IMR-90 (cell line): ENCODE measurements at regions not wholly inside any gene's neighbourhood (a gene's known extent, or its start where the extent isn't known, plus 50 kb on each side); places are given as distances from the start of the nearest gene placed in this dataset.

Experiments used
- ATAC-seq: fragments of 200-7000 bp; cut with Tn5 transposase; 2 replicates; pipeline ENCODE4 v1.9.1; 2020; ENCODE audit warnings: low read depth, mild to moderate bottlenecking, moderate library complexity
- BruUV-seq: library from RNA; stranded (reverse); fragments of 400-500 nt; replicated peaks from 2 replicates; lab custom pipeline; 2021; lab: Mats Ljungman, UMichigan
- CTCF ChIA-PET: fragments of 300-600 bp; formaldehyde crosslinking; extraction: SDS; loops from one replicate; lab custom pipeline; 2021; ENCODE audit warnings: antibody characterized with exemption; lab: Yijun Ruan, JAX
- POLR2A ChIA-PET: fragments of 300-600 bp; sonication (Branson Sonifier 250); formaldehyde crosslinking; loops from one replicate; lab custom pipeline; 2022; ENCODE audit warnings: antibody characterized with exemption; ENCODE audit not compliant: unreplicated experiment; lab: Charles Lee
- DNase-seq: peaks from one replicate; pipeline ENCODE4 v3.0.0; 2013
- H2AFZ ChIP-seq: replicated peaks from 2 replicates; pipeline ENCODE3; 2013; ENCODE audit warnings: low read length, mild to moderate bottlenecking; ENCODE audit not compliant: poor library complexity
- H2AK5ac ChIP-seq: 2 replicates; pipeline ENCODE4 v1.6.1; 2013; ENCODE audit warnings: low read depth, low read length, inconsistent platforms
- H2AK9ac ChIP-seq: replicated peaks from 2 replicates; pipeline ENCODE3; 2013; ENCODE audit warnings: mild to moderate bottlenecking, low read depth, low read length, moderate library complexity; ENCODE audit not compliant: poor library complexity
- H2BK120ac ChIP-seq: 2 replicates; pipeline ENCODE4 v1.6.1; 2013; ENCODE audit warnings: low read depth, low read length, inconsistent platforms
- H2BK15ac ChIP-seq: 3 replicates; pipeline ENCODE4 v1.6.1; 2013; ENCODE audit warnings: low read depth, low read length, inconsistent platforms
- H2BK20ac ChIP-seq: 2 replicates; pipeline ENCODE4 v1.6.1; 2013; ENCODE audit warnings: low read depth, mild to moderate bottlenecking, inconsistent platforms, low read length, moderate library complexity
- H2BK5ac ChIP-seq: 2 replicates; pipeline ENCODE4 v1.6.1; 2013; ENCODE audit warnings: mild to moderate bottlenecking, low read depth, low read length, inconsistent platforms; ENCODE audit not compliant: poor library complexity, severe bottlenecking
- H3K14ac ChIP-seq: replicated peaks from 2 replicates; pipeline ENCODE4 v1.6.1; 2013; ENCODE audit warnings: low read depth, low read length, inconsistent platforms
- H3K18ac ChIP-seq: 2 replicates; pipeline ENCODE4 v1.6.1; 2013; ENCODE audit warnings: low read depth, low read length, control low read depth
- H3K23ac ChIP-seq: 2 replicates; pipeline ENCODE4 v1.6.1; 2013; ENCODE audit warnings: low read depth, low read length, inconsistent platforms
- H3K27ac ChIP-seq: 2 replicates; pipeline ENCODE4 v1.5.1; 2013; ENCODE audit warnings: mild to moderate bottlenecking, control low read depth, low read length; ENCODE audit not compliant: insufficient read depth
- H3K27me3 ChIP-seq: 2 replicates; pipeline ENCODE4 v1.6.1; 2013; ENCODE audit warnings: low read length; ENCODE audit not compliant: control insufficient read depth, insufficient read depth
- H3K36me3 ChIP-seq: 2 replicates; pipeline ENCODE4 v1.6.1; 2013; ENCODE audit warnings: low read length, mixed read lengths; ENCODE audit not compliant: control insufficient read depth, insufficient read depth
- H3K4ac ChIP-seq: 2 replicates; pipeline ENCODE4 v1.6.1; 2013; ENCODE audit warnings: low read depth, low read length, inconsistent platforms
- H3K4me1 ChIP-seq: 2 replicates; pipeline ENCODE4 v1.6.1; 2013; ENCODE audit warnings: low read length, mixed read lengths; ENCODE audit not compliant: control insufficient read depth, insufficient read depth
- H3K4me2 ChIP-seq: 2 replicates; pipeline ENCODE4 v1.6.1; 2013; ENCODE audit warnings: low read depth, mild to moderate bottlenecking, control low read depth, low read length, moderate library complexity
- H3K4me3 ChIP-seq: 2 replicates; pipeline ENCODE4 v1.5.1; 2013; ENCODE audit warnings: low read depth, mild to moderate bottlenecking, control low read depth, low read length, moderate library complexity; ENCODE audit not compliant: insufficient read depth
- H3K56ac ChIP-seq: 2 replicates; pipeline ENCODE4 v1.6.1; 2013; ENCODE audit warnings: low read length, inconsistent platforms; ENCODE audit not compliant: insufficient read depth; ENCODE audit errors: extremely low read depth
- H3K79me1 ChIP-seq, 2 experiments: 2 replicates each; pipeline ENCODE4 v1.6.1; 2013; ENCODE audit warnings: low read length in 2 of 2, inconsistent platforms in 1 of 2, low read depth in 1 of 2
- H3K9ac ChIP-seq: 2 replicates; pipeline ENCODE4 v1.6.1; 2013; ENCODE audit warnings: low read depth, low read length, control low read depth
- H3K9me1 ChIP-seq: 2 replicates; pipeline ENCODE4 v1.6.1; 2013; ENCODE audit warnings: low read length, inconsistent platforms; ENCODE audit not compliant: insufficient read depth
- H3K9me3 ChIP-seq: 2 replicates; pipeline ENCODE4 v1.6.1; 2013; ENCODE audit warnings: low read length; ENCODE audit not compliant: control insufficient read depth, insufficient read depth
- H4K20me1 ChIP-seq: 2 replicates; pipeline ENCODE4 v1.6.1; 2013; ENCODE audit warnings: low read length, inconsistent platforms; ENCODE audit not compliant: insufficient read depth
- H4K5ac ChIP-seq: 2 replicates; pipeline ENCODE4 v1.6.1; 2013; ENCODE audit warnings: mild to moderate bottlenecking, low read depth, low read length, control low read depth
- H4K8ac ChIP-seq, 2 experiments: 2 replicates each; pipeline ENCODE4 v1.6.1; 2013; ENCODE audit warnings: low read depth in 2 of 2, low read length in 2 of 2, control low read depth in 1 of 2, inconsistent platforms in 1 of 2
- H4K91ac ChIP-seq: 2 replicates; pipeline ENCODE4 v1.6.1; 2013; ENCODE audit warnings: low read depth, low read length, inconsistent platforms; ENCODE audit not compliant: insufficient read depth
- BHLHE40 ChIP-seq: fragments of 150-350 bp; IDR thresholded peaks from 2 replicates; pipeline ENCODE4 v1.6.1; 2016; ENCODE audit warnings: mild to moderate bottlenecking, low read depth, low read length
- CEBPB ChIP-seq: IDR thresholded peaks from 2 replicates; pipeline ENCODE4 v1.6.1; 2012; ENCODE audit warnings: low read depth, low read length, improper control_type of control experiment
- CHD1 ChIP-seq: IDR thresholded peaks from 2 replicates; pipeline ENCODE4 v1.6.1; 2012; ENCODE audit warnings: low read depth, low read length, improper control_type of control experiment
- CTCF ChIP-seq: conservative IDR thresholded peaks from 2 replicates; pipeline ENCODE4 v1.5.1; 2012; ENCODE audit warnings: mild to moderate bottlenecking, low read depth, low read length, improper control_type of control experiment
- FOS ChIP-seq: fragments of 150-350 bp; IDR thresholded peaks from 2 replicates; pipeline ENCODE4 v1.6.1; 2016; ENCODE audit warnings: low read depth, low read length
- MAFK ChIP-seq: IDR thresholded peaks from 2 replicates; pipeline ENCODE4 v1.6.1; 2012; ENCODE audit warnings: low read depth, low read length, improper control_type of control experiment
- MAZ ChIP-seq: IDR thresholded peaks from 2 replicates; pipeline ENCODE4 v1.6.1; 2012; ENCODE audit warnings: low read depth, mild to moderate bottlenecking, low read length, improper control_type of control experiment, moderate library complexity, borderline replicate concordance
- MXI1 ChIP-seq: IDR thresholded peaks from 2 replicates; pipeline ENCODE4 v1.6.1; 2012; ENCODE audit warnings: low read depth, mild to moderate bottlenecking, low read length, moderate library complexity, borderline replicate concordance
- NFE2L2 ChIP-seq: fragments of 150-350 bp; IDR thresholded peaks from 2 replicates; pipeline ENCODE4 v1.6.1; 2016; ENCODE audit warnings: low read depth, mild to moderate bottlenecking, low read length
- POLR2A ChIP-seq: IDR thresholded peaks from 2 replicates; pipeline ENCODE4 v1.6.1; 2012; ENCODE audit warnings: mild to moderate bottlenecking, low read depth, low read length
- RAD21 ChIP-seq: IDR thresholded peaks from 2 replicates; pipeline ENCODE4 v1.6.1; 2012; ENCODE audit warnings: low read length, improper control_type of control experiment
- RCOR1 ChIP-seq: IDR thresholded peaks from 2 replicates; pipeline ENCODE4 v1.6.1; 2012; ENCODE audit warnings: mild to moderate bottlenecking, low read length, improper control_type of control experiment; ENCODE audit not compliant: insufficient replicate concordance
- RFX5 ChIP-seq: IDR thresholded peaks from 2 replicates; pipeline ENCODE4 v1.8.0; 2012; ENCODE audit warnings: low read depth, mild to moderate bottlenecking, low read length, moderate library complexity
- SMC3 ChIP-seq: fragments of 150-350 bp; IDR thresholded peaks from 2 replicates; pipeline ENCODE4 v1.6.1; 2016; ENCODE audit warnings: low read depth, mild to moderate bottlenecking, antibody characterized with exemption, low read length, moderate library complexity
- USF2 ChIP-seq: fragments of 150-350 bp; IDR thresholded peaks from 2 replicates; pipeline ENCODE4 v1.6.1; 2017; ENCODE audit warnings: mild to moderate bottlenecking, antibody characterized with exemption, low read length, low read depth
- WGBS, 2 experiments: methylation state at CpG; one replicate each; pipeline versions ENCODE4 v1.1.5 to v1.1.7; 2013; ENCODE audit warnings: missing lambda C conversion rate in 2 of 2; ENCODE audit not compliant: insufficient read length in 1 of 2; ENCODE audit errors: extremely low coverage in 2 of 2; 5-methylcytosine and 5-hydroxymethylcytosine counted together
- dilution Hi-C: fragments of 300-500 bp; cut with HindIII; formaldehyde crosslinking; loops from one replicate; pipeline ENCODE4 v1.14.3; 2018; ENCODE audit warnings: low sequenced_read_pairs; ENCODE audit not compliant: unreplicated experiment
- in situ Hi-C: fragments of 300-500 bp; cut with MboI; formaldehyde crosslinking; loops from 3 replicates; pipeline ENCODE4 v1.14.3; 2019; ENCODE audit warnings: low sequenced_read_pairs, inconsistent platforms, mixed read lengths
- intact Hi-C: fragments of 100-400 bp; cut with micrococcal nuclease; formaldehyde crosslinking; loops from 2 replicates; pipeline ENCODE4 v1.10.0; 2022

DNA sequence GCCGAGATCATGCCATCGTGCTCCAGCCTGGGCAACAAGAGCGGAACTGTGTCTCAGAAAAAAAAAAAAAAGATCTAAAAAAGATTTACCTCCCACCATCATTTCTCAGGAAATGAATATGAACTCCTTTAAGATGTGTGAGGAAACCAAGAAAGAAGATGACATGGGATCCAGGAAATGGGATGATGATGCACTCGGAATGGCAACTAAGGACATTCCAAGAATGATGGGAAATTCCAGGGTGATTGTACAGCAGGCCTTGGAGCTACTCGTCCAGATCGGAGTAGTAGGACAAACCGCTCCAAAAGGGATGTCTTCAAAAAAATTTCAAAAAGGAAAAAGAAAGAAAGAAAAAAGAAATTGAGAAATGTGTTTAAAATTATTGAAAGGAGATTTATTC lies 84.9 kb upstream of the PMAIP1 start:
- no peaks in the 10 kb centered on the region for H3K9me3 ChIP-seq
- H3K23ac ChIP-seq, result no peak overlapping the region; the same call in 1 of the 2 replicates
- peak overlapping the region; percentile 79 for H2AK9ac ChIP-seq
- H3K4me2 ChIP-seq, result no peak overlapping the region
- H3K9me1 ChIP-seq, result peaks cover 7% of the 10 kb centered on the region
- H4K20me1 ChIP-seq, result no peaks in the 10 kb centered on the region
- no peak overlapping the region for H3K56ac ChIP-seq
- in situ Hi-C loops (loop anchor here (5.0 kb wide), 1 partner anchor 113 kb away; no protein-coding TSS in a partner anchor), dilution Hi-C loops (loop anchor here (25.0 kb wide), 1 partner anchor 378 kb away; no protein-coding TSS in a partner anchor), intact Hi-C loops (no loop called here)
- peaks cover 3% of the 10 kb centered on the region; the same call in 1 of the 2 replicates for H3K4me1 ChIP-seq
- H3K36me3 ChIP-seq, result no peaks in the 10 kb centered on the region
- H3K27ac ChIP-seq, result peak overlapping the region; percentile 76
- peak overlapping the region; percentile 66; the same call in 1 of the 2 replicates for H2AK5ac ChIP-seq
- no peak overlapping the region for H3K9ac ChIP-seq
- ATAC-seq, result peak; percentile 93
- H4K91ac ChIP-seq, result peak overlapping the region; percentile 65
- BruUV-seq, result no TSS peak
- H2BK15ac ChIP-seq, result peak overlapping the region; percentile 36; the same call in 1 of the 3 replicates
- H3K4ac ChIP-seq, result peak overlapping the region; percentile 80
- peak overlapping the region; percentile 25 for H2AFZ ChIP-seq
- H3K79me1 ChIP-seq, result no peaks in the 10 kb centered on the region
- ChIA-PET POLR2A (no interaction called here), CTCF (interaction anchor here (0.6 to 1.0 kb wide), 3 partner anchors 9 to 723 kb away, joined by 3 to 5 read pairs (median 4); no protein-coding TSS in a partner anchor)
- no peak overlapping the region for H3K4me3 ChIP-seq
- WGBS, 2 experiments, result 0% methylated on average over 2 of the region's 7 CpGs; no CpG with 5 or more reads in 1 of the 2 experiments
- H3K14ac ChIP-seq, result peak overlapping the region; percentile 61; the same call in 1 of the 2 replicates
- DNase-seq, result peak; percentile 96
- peak overlapping the region; percentile 90 for H2BK120ac ChIP-seq
- H3K27me3 ChIP-seq, result no peaks in the 10 kb centered on the region
- H4K5ac ChIP-seq, result peak overlapping the region; percentile 67; the same call in 1 of the 2 replicates
- peak overlapping the region; percentile 61 to 81 for H4K8ac ChIP-seq
- H2BK5ac ChIP-seq, result peak overlapping the region; percentile 85
- 0 out of 2 replicates have a peak overlapping the region, but pooled peaks have one; percentile 72 for H3K18ac ChIP-seq
- H2BK20ac ChIP-seq, result peak overlapping the region; percentile 96; the same call in 1 of the 2 replicates
- TF ChIP-seq NFE2L2 (peak; percentile 24; the same call in 1 of the 2 replicates), USF2 (no peak), MXI1 (no peak), RFX5 (no peak), FOS (peak; percentile 57), BHLHE40 (no peak), CEBPB (peak; percentile 13; the same call in 1 of the 2 replicates), RAD21 (peak; percentile 12; the same call in 1 of the 2 replicates), MAFK (0 out of 2 replicates have a peak, but pooled peaks have one; percentile 10), RCOR1 (no peak), POLR2A (no peak), CTCF (no peak), MAZ (no peak), SMC3 (peak; percentile 16; the same call in 1 of the 2 replicates), CHD1 (no peak)
